ENCODE measurements at regions not wholly inside any gene's neighbourhood (a gene's known extent, or its start where the extent isn't known, plus 50 kb on each side); places are given as distances from the start of the nearest gene placed in this dataset.
A peak's percentile ranks its signal among the peaks of the same experiment; 100 is the strongest.
"Not testable (repeated sequence)": the region's sequence is repeated elsewhere in the genome, so short reads cannot be mapped to it uniquely, and the experiment has no call there.

- Mint-ChIP-seq H3K27ac (no peak overlapping the region), H3K9me3 (peaks cover 0 to 6% (median 3%) of the 10 kb centered on the region in 7 donors), H3K36me3 (no peaks in the 10 kb centered on the region), H3K27me3 (no peaks in the 10 kb centered on the region), H3K4me3 (no peak overlapping the region), H3K4me1 (no peaks in the 10 kb centered on the region)
- no peak for DNase-seq
- ATAC-seq (ENCODE audit: low read depth in 2 of 2), result no peak
Observed at GRCh38 chr2:209138079-209138478, 285.8 kb upstream of the MAP2 start.

- no peaks in the 10 kb centered on the region for H3K4me1 Mint-ChIP-seq
- no peak overlapping the region for H3K4me3 Mint-ChIP-seq
- no peak overlapping the region for H3K27ac Mint-ChIP-seq
- H3K9me3 Mint-ChIP-seq, result peaks cover 0 to 6% (median 3%) of the 10 kb centered on the region in 7 donors
- H3K27me3 Mint-ChIP-seq, result no peaks in the 10 kb centered on the region
- no peak for ATAC-seq (ENCODE audit: low read depth in 2 of 2)
- no peaks in the 10 kb centered on the region for H3K36me3 Mint-ChIP-seq
- DNase-seq, result no peak
Observed at GRCh38 chr2:209141142-209141541, 282.7 kb upstream of the MAP2 start.

- Mint-ChIP-seq H3K36me3 (no peaks in the 10 kb centered on the region), H3K9me3 (peaks cover 0 to 6% (median 3%) of the 10 kb centered on the region in 7 donors), H3K4me1 (no peaks in the 10 kb centered on the region), H3K4me3 (no peak overlapping the region), H3K27ac (no peak overlapping the region), H3K27me3 (no peaks in the 10 kb centered on the region)
- DNase-seq, result no peak
- no peak for ATAC-seq (ENCODE audit: low read depth in 2 of 2)
Observed at GRCh38 chr2:209141818-209142217, 282.0 kb upstream of the MAP2 start.

GRCh38 chr2:209145220-209145691 lies 278.6 kb upstream of the MAP2 start:
- not testable (repeated sequence) for DNase-seq; H3K4me3 Mint-ChIP-seq; H3K27ac Mint-ChIP-seq; ATAC-seq (ENCODE audit: low read depth in 2 of 2); H3K4me1 Mint-ChIP-seq; H3K27me3 Mint-ChIP-seq; H3K36me3 Mint-ChIP-seq; H3K9me3 Mint-ChIP-seq

- DNase-seq (no peak), ATAC-seq (ENCODE audit: low read depth in 2 of 2) (no peak)
- Mint-ChIP-seq H3K36me3 (no peaks in the 10 kb centered on the region), H3K27me3 (no peaks in the 10 kb centered on the region), H3K4me1 (no peaks in the 10 kb centered on the region), H3K27ac (no peak overlapping the region), H3K4me3 (no peak overlapping the region), H3K9me3 (no peaks in the 10 kb centered on the region)
Observed at GRCh38 chr2:209145941-209146681, 277.7 kb upstream of the MAP2 start.

- no peaks in the 10 kb centered on the region for H3K4me1 Mint-ChIP-seq
- H3K27me3 Mint-ChIP-seq, result no peaks in the 10 kb centered on the region
- H3K27ac Mint-ChIP-seq, result no peak overlapping the region
- DNase-seq (no peak), ATAC-seq (ENCODE audit: low read depth in 2 of 2) (no peak)
- no peaks in the 10 kb centered on the region for H3K36me3 Mint-ChIP-seq
- no peaks in the 10 kb centered on the region for H3K9me3 Mint-ChIP-seq
- no peak overlapping the region for H3K4me3 Mint-ChIP-seq
Observed at GRCh38 chr2:209146682-209147320, 277.0 kb upstream of the MAP2 start.

GRCh38 chr2:209147981-209148380 lies 275.9 kb upstream of the MAP2 start:
- ATAC-seq (ENCODE audit: low read depth in 2 of 2) (no peak), DNase-seq (no peak)
- H3K9me3 Mint-ChIP-seq, result no peaks in the 10 kb centered on the region
- H3K4me1 Mint-ChIP-seq, result no peaks in the 10 kb centered on the region
- H3K36me3 Mint-ChIP-seq, result no peaks in the 10 kb centered on the region
- no peak overlapping the region for H3K27ac Mint-ChIP-seq
- H3K4me3 Mint-ChIP-seq, result no peak overlapping the region
- H3K27me3 Mint-ChIP-seq, result no peaks in the 10 kb centered on the region

GRCh38 chr2:209160800-209161588 lies 262.9 kb upstream of the MAP2 start:
- DNase-seq, result no peak
- peak overlapping the region in 1 of 6 donors; percentile 16 for H3K27ac Mint-ChIP-seq

GRCh38 chr2:209162129-209162528 lies 261.7 kb upstream of the MAP2 start:
- no peak for DNase-seq
- Mint-ChIP-seq H3K36me3 (no peaks in the 10 kb centered on the region), H3K9me3 (peaks cover 0 to 4% (median 0%) of the 10 kb centered on the region in 7 donors), H3K4me1 (no peaks in the 10 kb centered on the region), H3K27me3 (no peaks in the 10 kb centered on the region), H3K4me3 (no peak overlapping the region), H3K27ac (no peak overlapping the region)
- no peak for ATAC-seq (ENCODE audit: low read depth in 2 of 2)

More at GRCh38 chr2:209160800-209161588, 262.9 kb upstream of the MAP2 start:
- Mint-ChIP-seq H3K27me3 (no peaks in the 10 kb centered on the region), H3K36me3 (no peaks in the 10 kb centered on the region), H3K4me3 (no peak overlapping the region), H3K9me3 (peaks cover 0 to 4% (median 0%) of the 10 kb centered on the region in 7 donors), H3K4me1 (no peaks in the 10 kb centered on the region)
- no peak for ATAC-seq (ENCODE audit: low read depth in 2 of 2)

GRCh38 chr2:209181984-209182383 lies 241.9 kb upstream of the MAP2 start:
- no peak overlapping the region for H3K4me3 Mint-ChIP-seq
- no peaks in the 10 kb centered on the region for H3K36me3 Mint-ChIP-seq
- peaks cover 0 to 6% (median 2%) of the 10 kb centered on the region in 7 donors for H3K9me3 Mint-ChIP-seq
- DNase-seq, result no peak
- no peak for ATAC-seq (ENCODE audit: low read depth in 2 of 2)
- no peak overlapping the region for H3K27ac Mint-ChIP-seq
- no peaks in the 10 kb centered on the region for H3K27me3 Mint-ChIP-seq
- H3K4me1 Mint-ChIP-seq, result no peaks in the 10 kb centered on the region

- not testable (repeated sequence) for ATAC-seq (ENCODE audit: low read depth in 2 of 2)
Observed at GRCh38 chr2:209186886-209187285, 237.0 kb upstream of the MAP2 start.

GRCh38 chr2:209189893-209190292 lies 234.0 kb upstream of the MAP2 start:
- DNase-seq, result no peak
- no peak overlapping the region for H3K4me3 Mint-ChIP-seq
- ATAC-seq (ENCODE audit: low read depth in 2 of 2), result no peak
- H3K9me3 Mint-ChIP-seq, result no peaks in the 10 kb centered on the region
- H3K36me3 Mint-ChIP-seq, result no peaks in the 10 kb centered on the region
- H3K4me1 Mint-ChIP-seq, result no peaks in the 10 kb centered on the region
- no peak overlapping the region for H3K27ac Mint-ChIP-seq
- H3K27me3 Mint-ChIP-seq, result no peaks in the 10 kb centered on the region

More at GRCh38 chr2:209186886-209187285, 237.0 kb upstream of the MAP2 start:
- H3K4me1 Mint-ChIP-seq, H3K4me3 Mint-ChIP-seq, H3K36me3 Mint-ChIP-seq, H3K27ac Mint-ChIP-seq, DNase-seq, H3K27me3 Mint-ChIP-seq, H3K9me3 Mint-ChIP-seq: not testable (repeated sequence)

- Mint-ChIP-seq H3K4me3 (no peak overlapping the region), H3K9me3 (no peaks in the 10 kb centered on the region), H3K4me1 (no peaks in the 10 kb centered on the region), H3K36me3 (no peaks in the 10 kb centered on the region), H3K27me3 (no peaks in the 10 kb centered on the region), H3K27ac (no peak overlapping the region)
- DNase-seq (no peak), ATAC-seq (ENCODE audit: low read depth in 2 of 2) (no peak)
Observed at GRCh38 chr2:209191139-209191538, 232.7 kb upstream of the MAP2 start.

- Mint-ChIP-seq H3K4me1 (no peaks in the 10 kb centered on the region), H3K36me3 (no peaks in the 10 kb centered on the region), H3K27me3 (no peaks in the 10 kb centered on the region), H3K9me3 (peaks cover 0 to 7% (median 0%) of the 10 kb centered on the region in 7 donors), H3K27ac (no peak overlapping the region), H3K4me3 (no peak overlapping the region)
- ATAC-seq (ENCODE audit: low read depth in 2 of 2) (no peak), DNase-seq (no peak)
Observed at GRCh38 chr2:209194717-209195116, 229.1 kb upstream of the MAP2 start.

All from naive B cell (primary cell).